LoVo (cell line): ENCODE measurements at regions not wholly inside any gene's neighbourhood (a gene's known extent, or its start where the extent isn't known, plus 50 kb on each side); places are given as distances from the start of the nearest gene placed in this dataset.

Experiments
- DNase-seq: peaks from one replicate; pipeline ENCODE4 v3.0.0-alpha.2; 2016; ENCODE audit warnings: low spot score

GRCh38 chr5:159855476-159856191 lies 60.6 kb upstream of the ADRA1B start:
- DNase-seq = no peak

- DNase-seq = no peak
Measured at GRCh38 chr5:159858871-159859270, 57.4 kb upstream of the ADRA1B start.

GRCh38 chr5:159861086-159861485 lies 55.2 kb upstream of the ADRA1B start:
- no peak for DNase-seq

- no peak for DNase-seq
Measured at GRCh38 chr5:159864885-159865691, 51.2 kb upstream of the ADRA1B start.

GRCh38 chr5:159866093-159866492 lies 50.2 kb upstream of the ADRA1B start:
- no peak for DNase-seq
